OCI-LY7 (cell line): ENCODE measurements at regions not wholly inside any gene's neighbourhood (a gene's known extent, or its start where the extent isn't known, plus 50 kb on each side); places are given as distances from the start of the nearest gene placed in this dataset.

ENCODE experiments used
- CTCF ChIP-seq: fragments of 200-600 bp; sonication (generic); conservative IDR thresholded peaks from 2 replicates; pipeline ENCODE4 v1.5.1; 2014; ENCODE audit warnings: mild to moderate bottlenecking, antibody characterized with exemption, low read length, moderate library complexity, mixed read lengths
- EZH2phosphoT487 ChIP-seq: fragments of 200-600 bp; sonication (generic); IDR thresholded peaks from 2 replicates; pipeline ENCODE4 v1.6.1; 2018; ENCODE audit warnings: low read depth, borderline replicate concordance, mild to moderate bottlenecking, mixed run types, antibody characterized with exemption, low read length, moderate library complexity, mixed read lengths

- no peak for TF ChIP-seq CTCF
- no peak for TF ChIP-seq EZH2phosphoT487
These were observed 339.7 kb upstream of the SULF2 start for GRCh38 chr20:48124960-48125359.
